GM18873 (cell line): ENCODE measurements at regions not wholly inside any gene's neighbourhood (a gene's known extent, or its start where the extent isn't known, plus 50 kb on each side); places are given as distances from the start of the nearest gene placed in this dataset.

Source experiments
- ATAC-seq: cut with Tn5 transposase; IDR thresholded peaks from one replicate; pipeline ENCODE4 v1.9.1; 2021; ENCODE audit warnings: mild to moderate bottlenecking, moderate library complexity, moderate number of reproducible peaks; ENCODE audit not compliant: unreplicated experiment, low FRiP score

GRCh38 chr17:72510351-72511016, 389.7 kb downstream of the SOX9 start:
- peak; percentile 63 for ATAC-seq

- ATAC-seq = no peak
Observed at GRCh38 chr17:72511242-72511641, 390.4 kb downstream of the SOX9 start.

GRCh38 chr17:72511874-72512273, 391.1 kb downstream of the SOX9 start:
- no peak for ATAC-seq

- ATAC-seq = no peak
Observed at GRCh38 chr17:72512649-72513556, 392.1 kb downstream of the SOX9 start.

GRCh38 chr17:72514321-72514861, 393.6 kb downstream of the SOX9 start:
- no peak for ATAC-seq

GRCh38 chr17:72514891-72515290, 394.1 kb downstream of the SOX9 start:
- no peak for ATAC-seq

GRCh38 chr17:72515291-72516065, 394.7 kb downstream of the SOX9 start:
- peak; percentile 45 for ATAC-seq

- no peak for ATAC-seq
Observed at GRCh38 chr17:72516772-72517399, 396.1 kb downstream of the SOX9 start.

- ATAC-seq = no peak
Observed at GRCh38 chr17:72517413-72518158, 396.8 kb downstream of the SOX9 start.

GRCh38 chr17:72518159-72518732, 397.4 kb downstream of the SOX9 start:
- ATAC-seq = no peak

GRCh38 chr17:72518753-72519597, 398.2 kb downstream of the SOX9 start:
- ATAC-seq = no peak

- no peak for ATAC-seq
Observed at GRCh38 chr17:72519598-72519936, 398.7 kb downstream of the SOX9 start.

- no peak for ATAC-seq
Observed at GRCh38 chr17:72520665-72521303, 400.0 kb downstream of the SOX9 start.

GRCh38 chr17:72523491-72523890, 402.7 kb downstream of the SOX9 start:
- ATAC-seq = no peak

GRCh38 chr17:72525225-72526015, 404.6 kb downstream of the SOX9 start:
- ATAC-seq = no peak

GRCh38 chr17:72526769-72527168, 405.9 kb downstream of the SOX9 start:
- no peak for ATAC-seq

GRCh38 chr17:72527789-72528188, 407.0 kb downstream of the SOX9 start:
- no peak for ATAC-seq
